ENCODE measurements at regions not wholly inside any gene's neighbourhood (a gene's known extent, or its start where the extent isn't known, plus 50 kb on each side); places are given as distances from the start of the nearest gene placed in this dataset.
"Not testable (repeated sequence)": the region's sequence is repeated elsewhere in the genome, so short reads cannot be mapped to it uniquely, and the experiment has no call there.

GRCh38 chr14:105643406-105644052, 117.1 kb downstream of the TMEM121 start:
- TF ChIP-seq POLR2A (IDR thresholded peaks at IDR 0.05; ENCODE audit: low read depth, low read length); POLR2AphosphoS5 (IDR thresholded peaks at IDR 0.05; ENCODE audit: low read depth, low read length); TAF1 (IDR thresholded peaks at IDR 0.05; ENCODE audit: low read depth, low read length); POU2F2 (IDR thresholded peaks at IDR 0.05; ENCODE audit: low read depth, low read length); PAX5 (IDR thresholded peaks at IDR 0.05; ENCODE audit: insufficient read depth, low read length, severe bottlenecking): not testable (repeated sequence)
